Panc1 (cell line): ENCODE measurements at regions not wholly inside any gene's neighbourhood (a gene's known extent, or its start where the extent isn't known, plus 50 kb on each side); places are given as distances from the start of the nearest gene placed in this dataset.

ENCODE experiments used
- ATAC-seq: fragments of 200-7000 bp; cut with Tn5 transposase; 2 replicates; pipeline ENCODE4 v1.9.1; 2020; ENCODE audit warnings: mild to moderate bottlenecking, moderate library complexity
- BruUV-seq: library from RNA; stranded (reverse); fragments of 400-500 nt; replicated peaks from 2 replicates; lab custom pipeline; 2021; lab: Mats Ljungman, UMichigan
- CTCF ChIA-PET: fragments of 300-600 bp; sonication (Branson Sonifier 250); formaldehyde crosslinking; loops from one replicate; lab custom pipeline; 2022; ENCODE audit warnings: antibody characterized with exemption; lab: Charles Lee
- POLR2A ChIA-PET: fragments of 300-600 bp; sonication (Branson Sonifier 250); formaldehyde crosslinking; loops from one replicate; lab custom pipeline; 2022; ENCODE audit warnings: antibody characterized with exemption; lab: Charles Lee
- DNase-seq: peaks from one replicate; pipeline ENCODE4 v3.0.0-alpha.2; 2010; ENCODE audit warnings: low read depth, low spot score
- H3K27ac ChIP-seq: 2 replicates; pipeline ENCODE4 v1.5.1; 2011; ENCODE audit warnings: mild to moderate bottlenecking, low read length, inconsistent platforms
- H3K27me3 ChIP-seq: fragments of 200-500 bp; sonication (Bioruptor generic); 2 replicates; pipeline ENCODE4 v1.6.0; 2014; ENCODE audit warnings: low read length, inconsistent platforms; ENCODE audit not compliant: control insufficient read depth, insufficient read depth
- H3K36me3 ChIP-seq: fragments of 200-500 bp; sonication (Bioruptor generic); 2 replicates; pipeline ENCODE4 v1.5.1; 2014; ENCODE audit warnings: inconsistent platforms, mild to moderate bottlenecking, low read length, moderate library complexity; ENCODE audit not compliant: control insufficient read depth, insufficient read depth
- H3K4me1 ChIP-seq: 2 replicates; pipeline ENCODE4 v1.5.1; 2011; ENCODE audit warnings: inconsistent platforms, mild to moderate bottlenecking, low read length, moderate library complexity; ENCODE audit not compliant: control insufficient read depth, insufficient read depth
- H3K4me3 ChIP-seq, 2 experiments: 2 replicates each; pipeline ENCODE4 v1.5.1; 2011 to 2012; ENCODE audit warnings: low read depth in 2 of 2, low read length in 2 of 2, mild to moderate bottlenecking in 2 of 2, inconsistent platforms in 1 of 2, moderate library complexity in 1 of 2
- H3K9me3 ChIP-seq: fragments of 200-500 bp; sonication (Bioruptor generic); 2 replicates; pipeline ENCODE4 v1.5.1; 2014; ENCODE audit warnings: low read depth, mild to moderate bottlenecking, inconsistent platforms, low read length, moderate library complexity; ENCODE audit not compliant: control insufficient read depth, insufficient read depth
- CTCF ChIP-seq: fragments of 450-650 bp; IDR thresholded peaks from 2 replicates; pipeline ENCODE4 v1.5.1; 2017; ENCODE audit warnings: mild to moderate bottlenecking
- POLR2AphosphoS5 ChIP-seq: IDR thresholded peaks from 2 replicates; pipeline ENCODE4 v1.6.1; 2012; ENCODE audit warnings: mild to moderate bottlenecking, low read depth, low read length, moderate library complexity
- REST ChIP-seq, 2 experiments: IDR thresholded peaks; 2 replicates each; pipeline ENCODE4 v1.6.1; 2011 to 2012; ENCODE audit warnings: low read depth in 2 of 2, control low read depth in 1 of 2, low read length in 1 of 2, mild to moderate bottlenecking in 1 of 2, moderate library complexity in 1 of 2; ENCODE audit not compliant: insufficient read depth in 1 of 2
- SIN3A ChIP-seq: IDR thresholded peaks from 2 replicates; pipeline ENCODE4 v1.6.1; 2012; ENCODE audit warnings: low read depth, mild to moderate bottlenecking, low read length, moderate library complexity, borderline replicate concordance; ENCODE audit not compliant: insufficient read depth
- TCF7L2 ChIP-seq: IDR thresholded peaks from 2 replicates; pipeline ENCODE4 v1.6.1; 2011; ENCODE audit warnings: mild to moderate bottlenecking, low read depth, low read length, inconsistent platforms
- in situ Hi-C: cut with HindIII; loops from 2 replicates; pipeline ENCODE4 v1.10.0; 2016; ENCODE audit warnings: low sequenced_read_pairs, low pct_unique_long_range_greater_than_20kb
- intact Hi-C: fragments of 100-400 bp; cut with micrococcal nuclease; formaldehyde crosslinking; loops from one replicate; pipeline ENCODE4 v1.10.0; 2022; ENCODE audit not compliant: unreplicated experiment

GRCh38 chr22:25369041-25369440 lies 149.6 kb downstream of the CRYBB2 start:
- ChIA-PET CTCF (no interaction called here), POLR2A (no interaction called here)
- Histone ChIP-seq H3K4me1 (peaks cover 16% of the 10 kb centered on the region), H3K9me3 (no peaks in the 10 kb centered on the region), H3K27ac (no peak overlapping the region), H3K27me3 (no peaks in the 10 kb centered on the region), H3K4me3 (no peak overlapping the region), H3K36me3 (no peaks in the 10 kb centered on the region)
- intact Hi-C loops (no loop called here), in situ Hi-C loops (no loop called here)
- TF ChIP-seq REST (IDR thresholded peaks at IDR 0.05; ENCODE audit: insufficient read depth in 1 of 2, low read depth in 2 of 2, low read length in 1 of 2) (no peak), TCF7L2 (no peak), CTCF (no peak), POLR2AphosphoS5 (no peak), SIN3A (no peak)
- no peak for ATAC-seq
- no TSS peak for BruUV-seq
- no peak for DNase-seq

GRCh38 chr22:25370322-25370721 lies 150.9 kb downstream of the CRYBB2 start:
- intact Hi-C loops: no loop called here
- Histone ChIP-seq H3K9me3 (no peaks in the 10 kb centered on the region), H3K4me1 (peaks cover 4% of the 10 kb centered on the region; the same call in 1 of the 2 replicates), H3K36me3 (no peaks in the 10 kb centered on the region), H3K27ac (no peak overlapping the region), H3K27me3 (no peaks in the 10 kb centered on the region), H3K4me3 (no peak overlapping the region)
- no peak for DNase-seq
- no peak for ATAC-seq
- CTCF ChIA-PET: no interaction called here
- POLR2A ChIA-PET: no interaction called here
- no TSS peak for BruUV-seq
- in situ Hi-C loops: no loop called here
- TF ChIP-seq REST (IDR thresholded peaks at IDR 0.05; ENCODE audit: insufficient read depth in 1 of 2, low read depth in 2 of 2, low read length in 1 of 2) (no peak), TCF7L2 (no peak), POLR2AphosphoS5 (no peak), SIN3A (no peak), CTCF (no peak)
